ENCODE measurements at regions not wholly inside any gene's neighbourhood (a gene's known extent, or its start where the extent isn't known, plus 50 kb on each side); places are given as distances from the start of the nearest gene placed in this dataset.

GRCh38 chr4:103482471-103482870 lies 237.3 kb downstream of the TACR3 start:
- TF ChIP-seq CTCF (IDR thresholded peaks at IDR 0.05) (no peak), EZH2 (IDR thresholded peaks at IDR 0.05) (no peak), EZH2phosphoT487 (IDR thresholded peaks at IDR 0.05) (no peak)

All from neural progenitor cell (in vitro differentiated cells).